ENCODE measurements at regions not wholly inside any gene's neighbourhood (a gene's known extent, or its start where the extent isn't known, plus 50 kb on each side); places are given as distances from the start of the nearest gene placed in this dataset.
"Not testable (repeated sequence)": the region's sequence is repeated elsewhere in the genome, so short reads cannot be mapped to it uniquely, and the experiment has no call there.

DNA sequence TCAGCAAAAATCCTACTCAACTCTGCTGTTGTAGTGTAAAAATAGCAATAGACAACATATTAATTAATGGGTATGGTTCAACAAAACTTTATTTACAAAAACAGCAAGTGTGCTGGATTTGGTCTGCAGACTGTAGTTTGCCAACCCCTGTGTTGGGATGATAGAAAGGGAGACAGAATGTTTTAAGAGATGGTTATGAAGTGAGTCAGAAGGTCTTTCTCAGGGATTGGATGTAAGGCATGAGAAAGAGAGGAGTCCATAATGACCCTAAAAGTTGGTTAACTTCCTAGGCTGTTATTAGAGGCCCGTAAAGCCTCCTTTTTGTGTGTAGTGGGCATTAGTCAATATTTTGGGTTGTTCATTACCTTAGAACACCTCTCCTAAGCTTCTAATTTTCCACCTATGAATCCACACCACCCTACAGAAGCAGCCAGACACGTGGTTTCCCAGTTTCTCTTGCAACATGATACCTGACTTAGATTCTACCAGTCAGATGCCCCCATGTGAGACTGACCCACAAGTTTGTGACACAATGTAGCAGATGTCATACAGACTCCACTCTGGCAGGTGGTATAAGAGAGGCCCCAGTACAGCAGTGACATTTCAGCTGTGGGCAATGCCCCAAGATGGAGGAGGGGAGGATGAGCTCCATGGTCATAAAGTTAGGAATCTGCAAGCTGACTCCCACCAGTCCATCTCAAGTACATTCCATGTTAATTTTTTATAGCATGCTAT is 1015.6 kb downstream of the KCNMA1 start:
- TF ChIP-seq CTCF (IDR thresholded peaks at IDR 0.05), result no peak

GRCh38 chr10:76618641-76619040 is 1019.0 kb downstream of the KCNMA1 start:
- no peaks in the 10 kb centered on the region for H3K36me3 ChIP-seq
- H3K4me3 ChIP-seq, result no peak overlapping the region
- H3K27me3 ChIP-seq, result no peaks in the 10 kb centered on the region
- intact Hi-C loops (cut with DNase I), result no loop called here
- no peaks in the 10 kb centered on the region for H3K4me1 ChIP-seq
- no peak for TF ChIP-seq CTCF (IDR thresholded peaks at IDR 0.05)
- peaks cover 0 to 6% of the 10 kb centered on the region in 2 donors for H3K9me3 ChIP-seq
- H3K27ac ChIP-seq, result no peak overlapping the region
- DNase-seq (ENCODE audit: low spot score in 2 of 2), result no peak

More for the DNA sequence above, 1015.6 kb downstream of the KCNMA1 start:
- Histone ChIP-seq H3K36me3 (no peaks in the 10 kb centered on the region), H3K4me1 (peaks cover 0 to 6% of the 10 kb centered on the region in 2 donors), H3K27me3 (no peaks in the 10 kb centered on the region), H3K9me3 (peaks cover 0 to 6% of the 10 kb centered on the region in 2 donors), H3K27ac (no peak overlapping the region), H3K4me3 (no peak overlapping the region)
- intact Hi-C loops (cut with DNase I), result no loop called here
- DNase-seq (ENCODE audit: low spot score in 2 of 2), result no peak

- H3K36me3 ChIP-seq, result no peaks in the 10 kb centered on the region
- TF ChIP-seq CTCF (IDR thresholded peaks at IDR 0.05), result no peak
- H3K4me1 ChIP-seq, result no peaks in the 10 kb centered on the region
- intact Hi-C loops (cut with DNase I), result no loop called here
- H3K9me3 ChIP-seq, result peaks cover 0 to 6% of the 10 kb centered on the region in 2 donors
- no peak overlapping the region for H3K4me3 ChIP-seq
- no peak overlapping the region for H3K27ac ChIP-seq
- no peaks in the 10 kb centered on the region for H3K27me3 ChIP-seq
- DNase-seq (ENCODE audit: low spot score in 2 of 2), result no peak
Observed at GRCh38 chr10:76618171-76618570, 1019.4 kb downstream of the KCNMA1 start.

DNA sequence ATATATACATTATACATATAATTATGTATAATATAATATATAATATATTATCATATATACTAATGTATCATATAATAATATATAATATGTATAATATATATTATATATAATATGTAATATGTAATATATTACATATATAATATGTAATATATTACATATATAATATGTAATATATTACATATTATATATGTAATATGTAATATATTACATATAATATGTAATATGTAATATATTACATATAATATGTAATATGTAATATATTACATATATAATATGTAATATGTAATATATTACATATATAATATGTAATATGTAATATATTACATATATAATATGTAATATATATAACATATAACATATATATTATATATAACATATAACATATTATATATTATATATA is 1020.9 kb downstream of the KCNMA1 start:
- H3K27me3 ChIP-seq; DNase-seq (ENCODE audit: low spot score in 2 of 2); H3K4me3 ChIP-seq; H3K36me3 ChIP-seq; H3K4me1 ChIP-seq; H3K9me3 ChIP-seq; H3K27ac ChIP-seq; intact Hi-C loops (cut with DNase I): not testable (repeated sequence)

DNA sequence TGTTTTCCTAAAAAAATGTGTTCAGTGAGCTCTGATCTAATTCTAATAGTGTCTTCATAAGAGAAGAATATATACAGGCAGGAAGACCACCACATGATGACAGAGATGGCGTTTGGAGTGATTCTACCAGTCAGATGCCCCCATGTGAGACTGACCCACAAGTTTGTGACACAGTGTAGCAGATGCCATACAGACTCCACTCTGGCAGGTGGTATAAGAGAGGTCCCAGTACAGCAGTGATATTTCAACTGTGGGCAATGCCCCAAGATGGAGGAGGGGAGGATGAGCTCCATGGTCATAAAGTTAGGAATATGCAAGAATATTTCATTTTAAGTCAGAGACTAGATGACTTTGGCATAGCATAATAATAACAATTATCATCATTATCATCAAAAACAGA is 1022.6 kb downstream of the KCNMA1 start:
- DNase-seq (ENCODE audit: low spot score in 2 of 2), result no peak
- TF ChIP-seq CTCF (IDR thresholded peaks at IDR 0.05), result no peak
- no peaks in the 10 kb centered on the region for H3K27me3 ChIP-seq
- H3K4me1 ChIP-seq, result no peaks in the 10 kb centered on the region
- no peak overlapping the region for H3K27ac ChIP-seq
- H3K36me3 ChIP-seq, result no peaks in the 10 kb centered on the region
- peaks cover 0 to 6% of the 10 kb centered on the region in 2 donors for H3K9me3 ChIP-seq
- intact Hi-C loops (cut with DNase I), result no loop called here
- H3K4me3 ChIP-seq, result no peak overlapping the region
